Progenitor cell of endocrine pancreas (in vitro differentiated cells): ENCODE measurements at regions not wholly inside any gene's neighbourhood (a gene's known extent, or its start where the extent isn't known, plus 50 kb on each side); places are given as distances from the start of the nearest gene placed in this dataset.

Experiments
- DNase-seq: peaks from one replicate; pipeline ENCODE4 v3.0.0; 2021; ENCODE audit warnings: low spot score; ENCODE audit not compliant: unreplicated experiment
- H3K27ac Mint-ChIP-seq: 2 replicates; pipeline ENCODE4 v1.8.0; 2021; ENCODE audit warnings: mild to moderate bottlenecking, moderate library complexity, mixed read lengths
- H3K27me3 Mint-ChIP-seq: 2 replicates; pipeline ENCODE4 v1.8.0; 2021; ENCODE audit warnings: mixed read lengths
- H3K36me3 Mint-ChIP-seq: 2 replicates; pipeline ENCODE4 v1.8.0; 2022; ENCODE audit warnings: mixed read lengths; ENCODE audit not compliant: insufficient read depth
- H3K4me1 Mint-ChIP-seq: 2 replicates; pipeline ENCODE4 v1.8.0; 2021; ENCODE audit warnings: low read depth, mixed read lengths
- H3K4me3 Mint-ChIP-seq: 2 replicates; pipeline ENCODE4 v1.8.0; 2021; ENCODE audit warnings: low read depth, mild to moderate bottlenecking, moderate library complexity, mixed read lengths
- H3K9me3 Mint-ChIP-seq: 2 replicates; pipeline ENCODE4 v1.8.0; 2021; ENCODE audit warnings: low read depth, mixed read lengths
- CTCF ChIP-seq: fragments of 200-600 bp; sonication (generic); IDR thresholded peaks from one replicate; pipeline ENCODE4 v1.5.0; 2021; ENCODE audit warnings: antibody characterized with exemption, mild to moderate bottlenecking; ENCODE audit not compliant: unreplicated experiment

DNA sequence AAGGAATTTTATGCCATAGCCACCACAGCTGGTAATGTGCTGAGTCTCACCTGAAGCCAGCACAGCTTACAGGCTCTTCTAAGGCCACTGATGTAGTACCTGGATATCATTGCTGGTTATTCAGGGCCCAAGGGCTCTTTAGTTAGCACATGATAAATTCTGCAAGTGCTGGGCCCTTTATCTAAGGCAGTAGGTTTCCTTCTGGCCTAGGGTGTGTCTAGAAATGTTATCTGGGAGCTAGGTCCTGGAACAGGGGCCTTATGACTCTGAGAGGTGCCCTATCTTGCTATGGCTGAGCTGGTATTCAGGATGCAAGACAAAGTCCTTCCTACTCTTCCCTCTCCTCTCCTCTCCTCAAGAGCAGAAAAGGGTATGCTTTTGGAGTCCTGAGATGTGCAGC lies 1424.5 kb upstream of the NUDT12 start:
- Mint-ChIP-seq H3K9me3 (peaks cover 26% of the 10 kb centered on the region), H3K36me3 (no peaks in the 10 kb centered on the region), H3K4me3 (no peak overlapping the region), H3K4me1 (no peaks in the 10 kb centered on the region), H3K27ac (no peak overlapping the region), H3K27me3 (no peaks in the 10 kb centered on the region)
- no peak for TF ChIP-seq CTCF
- DNase-seq = no peak

DNA sequence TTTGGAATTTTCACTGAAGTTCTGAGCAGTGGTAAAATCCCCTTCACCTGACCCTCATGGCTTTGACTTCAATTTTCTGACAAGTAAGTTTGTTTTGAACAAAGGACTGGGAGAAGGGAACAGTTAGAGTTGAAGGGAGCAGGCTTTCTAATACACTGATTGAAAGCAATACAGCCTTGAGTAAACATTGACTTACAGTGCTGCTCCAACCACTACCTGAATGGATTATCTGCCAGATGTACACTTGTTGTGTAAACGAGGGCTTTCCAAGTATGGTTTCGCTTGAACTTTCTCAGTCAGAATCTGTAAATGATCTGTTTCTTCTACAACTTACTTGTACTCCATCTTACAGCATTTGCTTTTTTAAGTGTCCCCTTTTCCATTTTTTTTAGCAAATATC lies 1414.9 kb upstream of the NUDT12 start:
- H3K9me3 Mint-ChIP-seq = peaks cover 20% of the 10 kb centered on the region
- H3K27me3 Mint-ChIP-seq = no peaks in the 10 kb centered on the region
- peaks cover 21% of the 10 kb centered on the region for H3K4me1 Mint-ChIP-seq
- H3K36me3 Mint-ChIP-seq = no peaks in the 10 kb centered on the region
- peak overlapping the region; percentile 58 for H3K27ac Mint-ChIP-seq
- DNase-seq = no peak
- TF ChIP-seq CTCF = no peak
- no peak overlapping the region for H3K4me3 Mint-ChIP-seq

GRCh38 chr5:104967806-104968410 lies 1405.3 kb upstream of the NUDT12 start:
- Mint-ChIP-seq H3K36me3 (no peaks in the 10 kb centered on the region), H3K27ac (no peak overlapping the region), H3K9me3 (peaks cover 3% of the 10 kb centered on the region), H3K4me3 (no peak overlapping the region), H3K4me1 (peaks cover 1% of the 10 kb centered on the region), H3K27me3 (no peaks in the 10 kb centered on the region)
- TF ChIP-seq CTCF = no peak
- DNase-seq = no peak

GRCh38 chr5:104965006-104965405 lies 1402.4 kb upstream of the NUDT12 start:
- no peaks in the 10 kb centered on the region for H3K36me3 Mint-ChIP-seq
- DNase-seq = no peak
- H3K27me3 Mint-ChIP-seq = no peaks in the 10 kb centered on the region
- H3K27ac Mint-ChIP-seq = no peak overlapping the region
- peaks cover 3% of the 10 kb centered on the region for H3K9me3 Mint-ChIP-seq
- TF ChIP-seq CTCF = no peak
- no peaks in the 10 kb centered on the region for H3K4me1 Mint-ChIP-seq
- H3K4me3 Mint-ChIP-seq = no peak overlapping the region

GRCh38 chr5:104955479-104955878 lies 1392.9 kb upstream of the NUDT12 start:
- no peak overlapping the region for H3K27ac Mint-ChIP-seq
- H3K36me3 Mint-ChIP-seq = no peaks in the 10 kb centered on the region
- peaks cover 11% of the 10 kb centered on the region for H3K9me3 Mint-ChIP-seq
- no peak for DNase-seq
- TF ChIP-seq CTCF = no peak
- H3K4me3 Mint-ChIP-seq = no peak overlapping the region
- no peaks in the 10 kb centered on the region for H3K27me3 Mint-ChIP-seq
- no peaks in the 10 kb centered on the region for H3K4me1 Mint-ChIP-seq
